Fibroblast of the conjunctiva (primary cell): ENCODE measurements at regions not wholly inside any gene's neighbourhood (a gene's known extent, or its start where the extent isn't known, plus 50 kb on each side); places are given as distances from the start of the nearest gene placed in this dataset.
"Not testable (repeated sequence)": the region's sequence is repeated elsewhere in the genome, so short reads cannot be mapped to it uniquely, and the experiment has no call there.

ENCODE experiments used
- DNase-seq: peaks from one replicate; pipeline ENCODE4 v3.0.0-alpha.2; 2010; ENCODE audit warnings: low read depth

GRCh38 chr2:78145997-78146722 is 624.0 kb upstream of the LRRTM4 start:
- DNase-seq, result no peak

GRCh38 chr2:78147466-78147865 is 625.3 kb upstream of the LRRTM4 start:
- no peak for DNase-seq

DNA sequence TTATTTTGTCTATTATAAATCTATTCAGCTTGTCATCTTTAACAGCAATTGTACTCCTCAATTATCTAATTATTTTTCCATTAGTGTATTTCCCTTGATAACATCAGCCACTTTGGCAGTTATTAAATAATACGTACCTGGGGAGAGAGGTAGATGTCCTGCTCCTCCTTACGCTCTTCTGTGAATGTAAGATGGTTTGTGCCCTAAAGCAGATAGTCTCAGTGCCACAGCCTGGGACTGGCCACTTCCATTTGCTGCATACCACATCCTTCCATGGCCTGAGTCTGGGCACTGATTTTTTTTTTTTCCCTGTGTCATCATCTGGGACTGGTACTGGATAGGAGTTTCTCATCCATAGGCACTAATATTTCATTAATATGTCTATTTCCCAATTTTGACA is 632.4 kb upstream of the LRRTM4 start:
- no peak for DNase-seq

- no peak for DNase-seq
These were observed 640.0 kb upstream of the LRRTM4 start for GRCh38 chr2:78162202-78162601.

DNA sequence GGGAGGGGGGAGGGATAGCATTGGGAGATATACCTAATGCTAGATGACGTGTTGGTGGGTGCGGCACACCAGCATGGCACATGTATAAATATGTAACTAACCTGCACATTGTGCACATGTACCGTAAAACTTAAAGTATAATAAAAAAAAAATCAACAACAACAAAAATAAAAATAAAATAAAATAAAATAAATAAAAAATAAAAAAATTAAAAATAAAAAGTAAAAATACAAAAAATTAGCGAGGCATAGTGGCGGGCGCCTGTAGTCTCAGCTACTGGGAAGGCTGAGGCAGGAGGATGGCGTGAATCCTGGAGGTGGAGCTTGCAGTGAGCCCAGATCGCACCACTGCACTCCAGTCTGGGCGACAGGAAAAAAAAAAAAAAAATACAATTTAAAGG is 650.0 kb upstream of the LRRTM4 start:
- not testable (repeated sequence) for DNase-seq

DNA sequence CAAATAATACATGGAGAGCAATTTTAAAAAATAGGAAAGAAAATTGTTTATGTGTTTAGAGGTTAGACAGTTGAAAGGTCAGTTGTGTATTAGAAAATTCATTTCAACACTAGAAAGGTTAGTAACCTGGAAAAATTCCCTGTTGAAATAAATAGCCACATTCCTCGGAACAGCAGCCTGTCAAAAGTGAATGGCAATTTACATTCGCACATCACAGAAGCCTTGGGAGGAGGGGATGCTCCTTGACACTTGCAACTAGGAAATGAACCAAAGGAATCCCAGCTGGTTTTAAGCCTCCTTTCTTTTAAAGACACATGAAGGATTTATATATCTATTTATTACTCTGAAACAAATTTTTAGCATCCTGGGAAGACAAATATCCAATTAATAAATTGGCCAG is 653.5 kb upstream of the LRRTM4 start:
- no peak for DNase-seq

DNA sequence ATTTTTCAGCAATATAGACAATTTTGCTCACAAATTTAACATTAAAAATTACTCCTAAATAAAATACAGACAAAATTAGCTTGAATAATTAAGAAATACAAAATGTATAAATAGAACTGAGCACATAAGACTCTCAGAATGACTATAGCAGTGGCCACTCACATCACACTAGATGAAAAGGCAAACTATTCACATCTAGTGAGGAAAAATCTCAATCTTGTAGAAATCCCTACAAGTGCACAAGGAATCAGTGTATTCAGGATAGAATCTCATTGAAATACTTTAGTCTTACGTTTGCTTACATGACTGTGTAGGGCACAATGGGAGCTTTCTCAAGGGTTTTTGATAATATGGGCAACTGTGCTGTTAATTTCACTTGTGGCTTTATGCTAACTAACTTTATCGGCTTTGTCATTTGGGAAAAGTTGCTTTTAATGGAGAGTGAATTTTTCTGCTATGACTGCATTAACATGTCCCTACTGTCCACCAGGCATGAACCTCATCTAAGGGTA is 678.9 kb upstream of the LRRTM4 start:
- no peak for DNase-seq

GRCh38 chr2:78202366-78202765 is 680.2 kb upstream of the LRRTM4 start:
- no peak for DNase-seq

- DNase-seq, result no peak
These were observed 681.0 kb upstream of the LRRTM4 start for GRCh38 chr2:78202986-78203670.

GRCh38 chr2:78218066-78218465 is 695.9 kb upstream of the LRRTM4 start:
- DNase-seq, result no peak

GRCh38 chr2:78237704-78238103 is 715.5 kb upstream of the LRRTM4 start:
- DNase-seq, result no peak

GRCh38 chr2:78245394-78246135 is 723.4 kb upstream of the LRRTM4 start:
- no peak for DNase-seq

GRCh38 chr2:78251708-78252107 is 729.5 kb upstream of the LRRTM4 start:
- no peak for DNase-seq

GRCh38 chr2:78260861-78261260 is 738.7 kb upstream of the LRRTM4 start:
- no peak for DNase-seq

DNA sequence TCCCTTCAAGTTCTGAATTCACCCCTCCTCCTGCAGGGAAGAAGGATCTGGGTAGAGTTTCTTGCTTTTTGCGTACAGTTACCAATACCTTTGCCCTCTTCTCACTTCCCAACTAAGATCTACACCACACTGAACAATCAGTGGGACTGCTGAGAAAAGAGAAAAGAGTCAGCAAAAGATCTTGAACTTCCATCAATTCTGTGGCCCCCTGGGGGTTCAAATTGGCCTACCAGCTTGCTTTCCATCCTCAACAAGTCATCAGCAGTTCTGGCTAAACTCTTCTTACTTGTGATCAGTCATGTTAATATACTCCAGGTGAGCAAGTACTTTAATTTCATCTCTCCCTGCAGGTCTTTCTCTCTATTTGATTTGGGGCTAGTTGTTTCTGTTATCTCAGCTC is 739.3 kb upstream of the LRRTM4 start:
- no peak for DNase-seq

DNA sequence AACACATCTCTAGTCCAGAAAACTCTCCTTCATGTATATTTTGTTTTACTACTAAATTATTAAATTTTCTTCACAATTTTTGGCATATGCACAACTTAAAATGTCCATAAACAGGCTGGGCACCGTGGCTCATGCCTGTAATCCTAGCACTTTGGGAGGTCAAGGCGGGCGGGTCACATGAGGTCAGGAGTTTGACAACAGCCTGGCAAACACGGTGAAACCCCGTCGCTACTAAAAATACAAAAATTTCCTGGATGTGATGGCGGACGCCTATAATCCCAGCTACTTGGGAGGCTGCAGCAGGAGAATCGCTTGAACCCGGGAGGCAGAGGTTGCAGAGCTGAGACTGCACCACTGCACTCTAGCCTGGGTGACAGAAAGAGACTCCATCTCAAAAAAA is 739.9 kb upstream of the LRRTM4 start:
- DNase-seq, result not testable (repeated sequence)

- no peak for DNase-seq
These were observed 740.7 kb upstream of the LRRTM4 start for GRCh38 chr2:78262713-78263375.

DNA sequence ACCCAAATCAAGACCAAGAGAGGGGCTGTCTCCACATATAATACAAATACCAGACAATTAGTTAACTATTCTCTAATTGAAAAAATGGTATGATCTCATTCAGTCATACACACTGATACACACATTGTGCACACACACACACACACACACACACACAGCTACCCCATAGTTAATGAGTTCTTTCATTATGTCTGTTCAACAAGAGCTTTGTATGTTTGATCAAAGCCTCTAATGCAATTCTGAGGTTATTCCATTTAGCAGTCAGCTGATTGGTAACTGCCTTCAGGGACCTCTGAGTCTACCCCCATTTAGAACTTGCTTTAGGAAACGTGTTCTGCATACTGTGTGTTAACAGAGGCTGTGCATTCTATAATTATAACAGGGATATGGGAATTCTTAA is 741.4 kb upstream of the LRRTM4 start:
- no peak for DNase-seq

DNA sequence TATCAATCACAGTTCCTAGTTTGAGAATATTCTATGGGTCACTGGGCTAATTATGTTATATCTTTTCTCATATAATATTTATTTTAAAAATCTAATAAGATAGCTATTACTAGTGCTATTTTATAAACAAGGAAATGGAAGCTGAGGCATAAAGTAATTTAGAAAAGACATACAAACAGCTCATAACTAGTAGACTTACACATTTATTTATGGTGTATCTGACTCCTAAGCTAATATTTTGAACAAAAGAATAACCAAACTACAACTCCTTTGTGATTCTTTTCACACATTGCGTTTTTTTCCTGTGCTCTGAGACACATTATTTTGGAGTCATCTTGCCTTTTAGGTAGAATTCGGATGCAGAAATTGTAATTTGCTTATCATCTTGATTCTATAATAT is 742.0 kb upstream of the LRRTM4 start:
- DNase-seq, result no peak

GRCh38 chr2:78281164-78281563 is 744.3 kb upstream of the REG3G start:
- no peak for DNase-seq

DNA sequence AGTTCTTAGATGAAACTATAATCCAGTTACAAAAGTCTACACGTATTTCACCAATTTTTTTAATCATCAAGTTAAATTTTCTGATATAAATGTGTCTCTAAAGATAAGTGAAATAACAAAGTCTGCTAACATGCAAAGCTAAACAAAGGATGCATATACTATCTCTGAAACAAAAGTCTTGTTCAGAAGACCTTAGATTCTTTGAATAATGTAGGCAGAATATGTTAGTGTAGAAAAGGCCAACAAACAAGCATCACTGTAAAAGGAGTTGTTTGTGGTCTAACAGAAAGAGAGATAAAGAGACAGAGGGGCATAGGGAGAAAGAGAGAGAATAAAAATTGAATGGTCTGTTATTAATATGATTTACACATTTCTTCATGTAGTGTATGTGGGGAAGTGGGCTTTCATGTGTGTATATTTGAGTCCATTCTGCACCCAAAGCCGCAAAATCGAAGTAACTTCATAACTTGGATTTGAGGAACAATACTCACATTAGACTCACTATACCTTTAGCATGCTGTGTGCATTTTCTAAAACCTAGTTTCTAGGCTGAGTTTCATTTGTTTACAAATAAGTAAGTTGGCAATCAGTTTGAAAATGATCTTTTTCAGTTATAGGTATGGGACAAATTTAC is 734.8 kb upstream of the REG3G start:
- no peak for DNase-seq

DNA sequence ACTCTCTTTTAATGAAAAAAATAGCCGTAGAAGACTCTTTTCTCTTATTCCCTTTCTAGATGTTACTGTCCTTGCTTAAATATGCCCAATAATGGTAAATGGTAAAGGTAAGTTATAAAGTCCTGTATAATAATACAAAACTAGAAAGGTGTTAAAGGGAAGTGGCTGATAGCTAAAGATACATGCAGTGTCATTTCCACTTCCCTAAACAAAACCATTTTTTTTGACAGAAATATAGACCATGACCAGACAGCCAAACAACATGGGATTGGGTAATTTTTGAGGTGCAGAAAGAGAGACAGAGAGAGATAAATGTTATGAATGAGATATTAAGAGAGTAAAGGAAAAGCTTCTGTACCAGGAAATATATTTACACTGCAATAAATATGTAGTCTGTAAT is 731.7 kb upstream of the REG3G start:
- no peak for DNase-seq
